ENCODE measurements at regions not wholly inside any gene's neighbourhood (a gene's known extent, or its start where the extent isn't known, plus 50 kb on each side); places are given as distances from the start of the nearest gene placed in this dataset.

- Histone ChIP-seq H3K27me3 (ENCODE audit: insufficient read depth, low read length) (no peaks in the 10 kb centered on the region), H3K4me2 (ENCODE audit: insufficient read depth, low read length) (no peak overlapping the region), H3K79me2 (ENCODE audit: insufficient read depth, low read length) (no peaks in the 10 kb centered on the region), H3K36me3 (ENCODE audit: insufficient read depth, low read length) (no peaks in the 10 kb centered on the region), H3K4me1 (ENCODE audit: insufficient read depth, low read length) (no peaks in the 10 kb centered on the region), H4K20me1 (ENCODE audit: insufficient read depth, low read length) (no peaks in the 10 kb centered on the region), H3K4me3 (ENCODE audit: insufficient read depth, low read length) (no peak overlapping the region), H2AFZ (ENCODE audit: low read length) (no peak overlapping the region), H3K27ac (ENCODE audit: low read depth, low read length) (no peak overlapping the region), H3K9me3 (ENCODE audit: low read depth, low read length) (no peaks in the 10 kb centered on the region)
- TF ChIP-seq CTCF (IDR thresholded peaks at IDR 0.05; ENCODE audit: extremely low read depth, low read depth, low read length) = no peak
- no peak for DNase-seq (ENCODE audit: insufficient read length, low spot score, missing footprints)
Observed at GRCh38 chr16:64253096-64253495, 868.8 kb downstream of the CDH11 start.

DNA sequence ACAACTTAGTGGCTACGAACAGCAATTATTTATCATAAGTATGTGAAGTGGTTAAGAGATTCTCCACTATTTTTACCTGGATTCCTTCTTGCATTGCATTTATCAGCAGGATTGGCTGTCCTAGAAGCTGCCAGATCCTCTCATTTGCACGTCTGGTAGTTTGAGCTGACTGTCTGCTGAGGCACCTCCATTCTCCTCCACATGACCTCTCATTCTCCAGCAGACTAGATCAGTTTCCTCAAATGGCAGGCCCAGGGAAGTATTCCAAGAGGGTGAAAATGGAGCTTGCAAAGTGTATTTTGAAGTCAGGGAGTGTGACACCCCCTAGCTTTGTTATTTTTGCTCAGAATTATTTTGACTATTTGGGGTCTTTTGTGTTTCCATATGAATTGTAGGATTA is 870.1 kb downstream of the CDH11 start:
- Histone ChIP-seq H3K4me2 (ENCODE audit: insufficient read depth, low read length) (no peak overlapping the region), H3K79me2 (ENCODE audit: insufficient read depth, low read length) (no peaks in the 10 kb centered on the region), H3K27me3 (ENCODE audit: insufficient read depth, low read length) (no peaks in the 10 kb centered on the region), H3K36me3 (ENCODE audit: insufficient read depth, low read length) (no peaks in the 10 kb centered on the region), H2AFZ (ENCODE audit: low read length) (no peak overlapping the region), H3K9me3 (ENCODE audit: low read depth, low read length) (no peaks in the 10 kb centered on the region), H3K4me3 (ENCODE audit: insufficient read depth, low read length) (no peak overlapping the region), H4K20me1 (ENCODE audit: insufficient read depth, low read length) (no peaks in the 10 kb centered on the region), H3K27ac (ENCODE audit: low read depth, low read length) (no peak overlapping the region), H3K4me1 (ENCODE audit: insufficient read depth, low read length) (no peaks in the 10 kb centered on the region)
- TF ChIP-seq CTCF (IDR thresholded peaks at IDR 0.05; ENCODE audit: extremely low read depth, low read depth, low read length) = no peak
- DNase-seq (ENCODE audit: insufficient read length, low spot score, missing footprints) = no peak

GRCh38 chr16:64250866-64251265 is 871.0 kb downstream of the CDH11 start:
- Histone ChIP-seq H3K4me3 (ENCODE audit: insufficient read depth, low read length) (no peak overlapping the region), H3K36me3 (ENCODE audit: insufficient read depth, low read length) (no peaks in the 10 kb centered on the region), H4K20me1 (ENCODE audit: insufficient read depth, low read length) (no peaks in the 10 kb centered on the region), H3K4me2 (ENCODE audit: insufficient read depth, low read length) (no peak overlapping the region), H3K27ac (ENCODE audit: low read depth, low read length) (no peak overlapping the region), H3K4me1 (ENCODE audit: insufficient read depth, low read length) (no peaks in the 10 kb centered on the region), H3K27me3 (ENCODE audit: insufficient read depth, low read length) (no peaks in the 10 kb centered on the region), H2AFZ (ENCODE audit: low read length) (no peak overlapping the region), H3K9me3 (ENCODE audit: low read depth, low read length) (no peaks in the 10 kb centered on the region), H3K79me2 (ENCODE audit: insufficient read depth, low read length) (no peaks in the 10 kb centered on the region)
- no peak for DNase-seq (ENCODE audit: insufficient read length, low spot score, missing footprints)
- no peak for TF ChIP-seq CTCF (IDR thresholded peaks at IDR 0.05; ENCODE audit: extremely low read depth, low read depth, low read length)

- Histone ChIP-seq H3K27me3 (ENCODE audit: insufficient read depth, low read length) (no peaks in the 10 kb centered on the region), H3K79me2 (ENCODE audit: insufficient read depth, low read length) (no peaks in the 10 kb centered on the region), H3K27ac (ENCODE audit: low read depth, low read length) (no peak overlapping the region), H4K20me1 (ENCODE audit: insufficient read depth, low read length) (no peaks in the 10 kb centered on the region), H3K9me3 (ENCODE audit: low read depth, low read length) (no peaks in the 10 kb centered on the region), H3K4me2 (ENCODE audit: insufficient read depth, low read length) (no peak overlapping the region), H3K4me3 (ENCODE audit: insufficient read depth, low read length) (no peak overlapping the region), H3K4me1 (ENCODE audit: insufficient read depth, low read length) (peaks cover 12% of the 10 kb centered on the region), H3K36me3 (ENCODE audit: insufficient read depth, low read length) (no peaks in the 10 kb centered on the region), H2AFZ (ENCODE audit: low read length) (no peak overlapping the region)
- TF ChIP-seq CTCF (IDR thresholded peaks at IDR 0.05; ENCODE audit: extremely low read depth, low read depth, low read length) = no peak
- no peak for DNase-seq (ENCODE audit: insufficient read length, low spot score, missing footprints)
Observed at GRCh38 chr16:64242492-64242891, 879.4 kb downstream of the CDH11 start.

All from osteoblast (primary cell).